CD4-positive, alpha-beta T cell treated with Interleukin-15 for 1 hour (primary cell): ENCODE measurements at regions not wholly inside any gene's neighbourhood (a gene's known extent, or its start where the extent isn't known, plus 50 kb on each side); places are given as distances from the start of the nearest gene placed in this dataset.

ENCODE experiments used
- DNase-seq: peaks from one replicate; pipeline ENCODE4 v3.0.0-alpha.2; 2020

DNA sequence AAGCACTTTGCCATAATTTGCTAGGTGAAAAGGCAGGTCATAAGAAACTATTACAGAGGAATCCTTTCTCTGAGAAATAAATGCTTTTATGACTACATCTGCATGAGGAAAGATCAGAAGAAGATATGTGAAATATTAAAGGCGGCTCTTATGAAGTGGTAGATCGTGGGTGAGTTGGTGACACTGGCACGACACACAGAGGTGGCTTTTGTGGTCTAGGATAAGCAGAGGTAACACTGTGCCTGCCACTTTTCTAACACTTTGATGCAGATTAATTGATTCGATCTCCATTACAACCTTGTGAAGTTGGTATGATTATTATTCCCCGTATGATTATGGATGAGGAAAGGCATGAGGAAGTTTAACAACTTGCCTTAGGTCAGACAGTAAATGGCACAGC lies 60.0 kb upstream of the ELK3 start:
- no peak for DNase-seq

DNA sequence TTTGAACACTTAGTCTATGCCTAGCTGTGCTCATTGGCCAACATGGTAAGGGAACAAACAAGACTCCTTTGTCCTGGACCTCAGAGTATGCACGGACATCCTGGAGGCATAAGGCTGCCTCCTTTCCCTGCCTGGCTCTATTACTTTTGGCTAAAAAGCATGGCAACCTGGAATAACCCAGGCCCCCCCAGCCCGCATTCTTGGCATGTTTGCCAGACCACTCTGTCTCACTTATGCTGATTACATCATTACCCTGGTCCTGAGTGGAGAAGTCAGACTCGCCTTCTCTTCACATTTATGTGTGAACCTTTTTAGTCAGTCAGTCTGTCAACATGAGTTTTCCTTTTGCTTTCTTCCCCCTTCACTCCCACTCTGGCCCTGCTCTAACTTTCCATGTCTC lies 58.0 kb upstream of the ELK3 start:
- no peak for DNase-seq

DNA sequence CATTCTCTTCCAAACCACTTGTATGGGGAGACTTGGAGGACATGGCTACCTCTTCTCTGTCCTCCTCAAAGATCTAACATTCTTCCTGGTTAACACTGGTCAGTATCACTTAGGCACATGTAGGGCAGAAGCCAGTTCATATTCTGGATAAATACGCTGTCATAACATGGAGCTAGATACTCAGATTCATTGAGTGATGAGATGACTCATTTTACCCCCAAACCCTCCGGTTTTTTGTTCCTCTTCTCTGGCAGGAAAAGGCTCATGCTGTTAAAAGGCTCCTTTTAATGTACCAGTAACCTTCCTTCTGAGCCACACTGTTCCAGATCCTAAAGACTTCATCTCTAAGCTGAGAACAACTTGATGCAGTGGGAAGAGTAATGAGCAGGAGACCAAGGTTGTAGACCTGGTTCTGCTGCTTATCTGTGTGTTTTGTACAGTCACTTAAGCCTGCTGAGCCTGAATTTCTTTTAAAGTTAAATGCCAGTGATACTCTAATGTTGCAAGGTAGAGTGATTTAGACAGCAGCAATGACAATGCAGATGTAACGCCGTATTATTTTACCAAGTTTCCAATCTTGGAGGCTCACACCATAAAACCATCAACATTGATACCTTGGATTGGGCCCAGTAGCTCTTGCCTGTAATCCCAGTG lies 57.3 kb upstream of the ELK3 start:
- DNase-seq: no peak

DNA sequence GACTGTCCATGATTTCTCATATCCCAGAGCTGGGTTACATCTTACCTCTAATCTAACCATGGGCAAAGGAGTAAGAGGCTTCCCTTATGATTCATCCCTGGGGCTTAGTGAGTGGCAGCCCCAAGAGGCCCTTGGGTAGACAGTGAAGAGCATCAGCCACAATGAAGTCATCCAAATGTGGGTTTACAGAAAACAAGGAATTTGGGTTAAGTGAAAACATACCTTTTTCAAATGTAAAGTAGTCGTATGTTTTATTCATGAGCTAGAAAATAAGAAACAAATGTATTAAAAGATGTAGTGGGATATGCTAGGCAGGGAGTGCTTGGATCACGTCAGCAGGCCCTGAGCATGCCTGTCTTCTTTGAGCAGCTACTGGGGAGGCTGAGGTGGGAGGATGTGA lies 54.0 kb upstream of the ELK3 start:
- no peak for DNase-seq

DNA sequence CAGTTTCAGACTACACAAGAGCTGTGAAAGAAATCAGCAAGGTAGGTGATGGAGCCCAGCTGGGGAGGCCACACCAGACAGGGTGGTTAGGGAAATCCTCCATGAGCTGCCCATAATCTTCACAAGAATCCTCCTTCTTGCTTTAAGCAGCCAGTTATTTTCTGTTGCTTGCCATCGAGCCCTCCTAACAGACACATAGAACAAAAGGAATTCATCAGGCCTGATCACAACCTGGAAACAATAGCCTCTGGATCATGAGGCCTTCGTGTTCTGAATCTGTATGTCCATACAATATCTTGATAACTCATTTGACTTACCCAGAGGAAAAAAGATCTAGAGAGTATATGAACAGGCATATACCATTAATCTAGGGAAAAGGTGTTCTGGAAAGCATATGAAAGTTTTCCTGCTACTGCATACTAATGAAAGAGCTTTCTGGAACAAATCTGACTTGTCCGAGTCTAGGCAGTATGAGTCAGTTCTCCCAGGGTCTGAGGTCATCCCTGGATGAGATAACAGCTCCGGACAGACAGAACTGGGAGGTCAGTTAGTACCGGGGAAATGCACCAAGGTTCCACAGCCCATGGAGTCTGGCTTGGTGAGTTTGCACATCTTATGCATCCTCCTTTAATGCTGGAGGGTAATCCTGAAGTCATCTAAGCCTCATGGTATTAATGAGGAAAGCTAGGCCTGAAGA lies 52.8 kb upstream of the ELK3 start:
- DNase-seq: no peak

GRCh38 chr12:96143392-96143791 lies 50.8 kb upstream of the ELK3 start:
- no peak for DNase-seq

- no peak for DNase-seq
Observed at GRCh38 chr12:96143827-96144565, 50.2 kb upstream of the ELK3 start.
